Endothelial cell of umbilical vein (primary cell): ENCODE measurements at regions not wholly inside any gene's neighbourhood (a gene's known extent, or its start where the extent isn't known, plus 50 kb on each side); places are given as distances from the start of the nearest gene placed in this dataset.

Experiments used
- BruUV-seq: library from RNA; stranded (reverse); fragments of 400-500 nt; replicated peaks from 2 replicates; lab custom pipeline; 2021; lab: Mats Ljungman, UMichigan
- CTCF ChIA-PET: fragments of 300-600, 350-600 bp; sonication (Branson Sonifier 250); formaldehyde crosslinking; loops from one replicate; lab custom pipeline; 2021; ENCODE audit warnings: antibody characterized with exemption, inconsistent platforms; lab: Charles Lee
- POLR2A ChIA-PET: fragments of 300-600, 350-600 bp; sonication (Branson Sonifier 250); formaldehyde crosslinking; loops from one replicate; lab custom pipeline; 2021; ENCODE audit warnings: antibody characterized with exemption, inconsistent platforms; lab: Charles Lee
- DNase-seq: peaks from one replicate; pipeline ENCODE4 v3.0.0-alpha.2; 2011; ENCODE audit warnings: low read depth, low spot score
- FAIRE-seq: peaks from 2 replicates; lab custom pipeline; 2011; peaks lifted over from hg19 to GRCh38; lab: Jason Lieb, UNC
- H2AFZ ChIP-seq: 2 replicates; pipeline ENCODE4 v1.6.0; 2012; ENCODE audit warnings: low read depth, low read length, control low read depth, inconsistent platforms
- H3K27ac ChIP-seq: 2 replicates; pipeline ENCODE4 v1.5.1; 2011; ENCODE audit warnings: low read depth, mild to moderate bottlenecking, control low read depth, low read length, moderate library complexity; ENCODE audit not compliant: insufficient read depth
- H3K27me3 ChIP-seq, 2 experiments: 2 replicates each; pipeline versions ENCODE4 v1.6.0 to v1.6.1; 2011; ENCODE audit warnings: low read length in 2 of 2, mixed read lengths in 1 of 2; ENCODE audit not compliant: control insufficient read depth in 2 of 2, insufficient read depth in 2 of 2
- H3K36me3 ChIP-seq, 2 experiments: 2 replicates in 1 of 2; 3 replicates in 1 of 2; pipeline ENCODE4 v1.5.1; 2011; ENCODE audit warnings: low read length in 2 of 2, mild to moderate bottlenecking in 1 of 2, moderate library complexity in 1 of 2; ENCODE audit not compliant: control insufficient read depth in 2 of 2, insufficient read depth in 2 of 2; ENCODE audit errors: extremely low read depth in 1 of 2
- H3K4me1 ChIP-seq: 3 replicates; pipeline ENCODE4 v1.5.1; 2011; ENCODE audit warnings: mild to moderate bottlenecking, low read length; ENCODE audit not compliant: control insufficient read depth, insufficient read depth; ENCODE audit errors: extremely low read depth
- H3K4me2 ChIP-seq: 2 replicates; pipeline ENCODE4 v1.6.1; 2011; ENCODE audit warnings: low read length, control low read depth, mixed read lengths; ENCODE audit not compliant: insufficient read depth
- H3K4me3 ChIP-seq, 3 experiments: fragments of 200-600 bp in 1 of 3; sonication (generic), shearing (Covaris generic) in 1 of 3; replicated peaks in 1 of 3; 2 replicates each; pipeline ENCODE4 v1.5.1; 2011 to 2016; ENCODE audit warnings: control low read depth in 3 of 3, low read length in 3 of 3, mild to moderate bottlenecking in 2 of 3, inconsistent platforms in 1 of 3, low read depth in 1 of 3, moderate library complexity in 1 of 3; ENCODE audit not compliant: insufficient read depth in 1 of 3
- H3K79me2 ChIP-seq: 2 replicates; pipeline ENCODE4 v1.6.0; 2012; ENCODE audit warnings: low read length, inconsistent platforms; ENCODE audit not compliant: control insufficient read depth, insufficient read depth
- H3K9ac ChIP-seq: replicated peaks from 2 replicates; pipeline ENCODE3; 2011; ENCODE audit warnings: low read length, control low read depth; ENCODE audit not compliant: insufficient read depth; ENCODE audit errors: extremely low read depth
- H3K9me1 ChIP-seq: replicated peaks from 3 replicates; pipeline ENCODE4 v1.6.0; 2011; ENCODE audit warnings: mild to moderate bottlenecking, low read length; ENCODE audit not compliant: control insufficient read depth, insufficient read depth; ENCODE audit errors: extremely low read depth
- H3K9me3 ChIP-seq: replicated peaks from 2 replicates; pipeline ENCODE4 v1.5.1; 2012; ENCODE audit warnings: low read length, inconsistent platforms; ENCODE audit not compliant: control insufficient read depth, insufficient read depth
- H4K20me1 ChIP-seq: replicated peaks from 2 replicates; pipeline ENCODE3; 2011; ENCODE audit warnings: mild to moderate bottlenecking, low read length; ENCODE audit not compliant: control insufficient read depth, insufficient read depth; ENCODE audit errors: extremely low read depth
- CTCF ChIP-seq, 2 donors: IDR thresholded peaks; 1 replicate in 1 of 2; 2 replicates in 1 of 2; pipeline ENCODE4 v1.5.1; 2011; ENCODE audit warnings: low read length in 2 of 2, mild to moderate bottlenecking in 2 of 2, moderate library complexity in 2 of 2, control low read depth in 1 of 2, inconsistent platforms in 1 of 2, low read depth in 1 of 2; ENCODE audit not compliant: insufficient read depth in 1 of 2; ENCODE audit errors: extremely low read depth in 1 of 2
- EZH2 ChIP-seq: IDR thresholded peaks from 2 replicates; pipeline ENCODE4 v1.6.1; 2012; ENCODE audit warnings: borderline replicate concordance, low read depth, mild to moderate bottlenecking, moderate library complexity, low read length, inconsistent platforms; ENCODE audit not compliant: severe bottlenecking
- FOS ChIP-seq: IDR thresholded peaks from 2 replicates; pipeline ENCODE4 v1.6.1; 2011; ENCODE audit warnings: mild to moderate bottlenecking, low read length, moderate library complexity, borderline replicate concordance; ENCODE audit not compliant: insufficient read depth
- GATA2 ChIP-seq: IDR thresholded peaks from 2 replicates; pipeline ENCODE4 v1.7.0; 2011; ENCODE audit warnings: low read depth, mild to moderate bottlenecking, moderate library complexity, mixed read lengths, low read length; ENCODE audit not compliant: insufficient read length, insufficient read depth
- JUN ChIP-seq: IDR thresholded peaks from 2 replicates; pipeline ENCODE4 v1.6.1; 2011; ENCODE audit warnings: borderline replicate concordance, low read depth; ENCODE audit not compliant: insufficient read length, insufficient read depth
- MAX ChIP-seq: IDR thresholded peaks from 2 replicates; pipeline ENCODE4 v1.6.1; 2011; ENCODE audit not compliant: insufficient read depth, insufficient read length
- MYC ChIP-seq: IDR thresholded peaks from one replicate; pipeline ENCODE4 v1.6.1; 2011; ENCODE audit warnings: mild to moderate bottlenecking, low read depth, low read length
- POLR2A ChIP-seq: IDR thresholded peaks from 2 replicates; pipeline ENCODE4 v1.6.1; 2012; ENCODE audit warnings: low read depth, mild to moderate bottlenecking, control low read depth, low read length
- POLR2AphosphoS5 ChIP-seq: IDR thresholded peaks from 2 replicates; pipeline ENCODE4 v1.6.1; 2012; ENCODE audit warnings: low read depth, mild to moderate bottlenecking, control low read depth, low read length, moderate library complexity; ENCODE audit not compliant: insufficient read depth
- dilution Hi-C: fragments of 300-500 bp; cut with MboI; formaldehyde crosslinking; loops from one replicate; pipeline ENCODE4 v1.15.0; 2019; ENCODE audit warnings: low sequenced_read_pairs; ENCODE audit not compliant: extremely low pct_ligation_motif_present
- intact Hi-C: fragments of 100-400 bp; cut with micrococcal nuclease; formaldehyde crosslinking; loops from one replicate; pipeline ENCODE4 v1.10.0; 2022

- H3K9me1 ChIP-seq, result no peaks in the 10 kb centered on the region
- no peaks in the 10 kb centered on the region for H4K20me1 ChIP-seq
- H3K4me3 ChIP-seq, result no peak overlapping the region
- H3K79me2 ChIP-seq, result no peaks in the 10 kb centered on the region
- H3K4me2 ChIP-seq, result no peak overlapping the region
- no peak overlapping the region for H3K27ac ChIP-seq
- H2AFZ ChIP-seq, result no peak overlapping the region
- CTCF ChIA-PET, result no interaction called here
- no TSS peak for BruUV-seq
- POLR2A ChIA-PET, result no interaction called here
- no peaks in the 10 kb centered on the region for H3K36me3 ChIP-seq
- FAIRE-seq (no peak), DNase-seq (no peak)
- H3K27me3 ChIP-seq, result no peaks in the 10 kb centered on the region
- no peak for TF ChIP-seq POLR2AphosphoS5
- no peak for TF ChIP-seq JUN
- TF ChIP-seq CTCF (IDR thresholded peaks at IDR 0.05; ENCODE audit: extremely low read depth in 1 of 2, insufficient read depth in 1 of 2, low read depth in 1 of 2, low read length in 2 of 2), result no peak
- no peak for TF ChIP-seq MAX
- TF ChIP-seq MYC, result no peak
- dilution Hi-C loops (no loop called here), intact Hi-C loops (no loop called here)
- no peaks in the 10 kb centered on the region for H3K4me1 ChIP-seq
- no peak overlapping the region for H3K9ac ChIP-seq
- H3K9me3 ChIP-seq, result no peaks in the 10 kb centered on the region
Observed at GRCh38 chr4:123215536-123215935, 181.1 kb upstream of the SPRY1 start.

DNA sequence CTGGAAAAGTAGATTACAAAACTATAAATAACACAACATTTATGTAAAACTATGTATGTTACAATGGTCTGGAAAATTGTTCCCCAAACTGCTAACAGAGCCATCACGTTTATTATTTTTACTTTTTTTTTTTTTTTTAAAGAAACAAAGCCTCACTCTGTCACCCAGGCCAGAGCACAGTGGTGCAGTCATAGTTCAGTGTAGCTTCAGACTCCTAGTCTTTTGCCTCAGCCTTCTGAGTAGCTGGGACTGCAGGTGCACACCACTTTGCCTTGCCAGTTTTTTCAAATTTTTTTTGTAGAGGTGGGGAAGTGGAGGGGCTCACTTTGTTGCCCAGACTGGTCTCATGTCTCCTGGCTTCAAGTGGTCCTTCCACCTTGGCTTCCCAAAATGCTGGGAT is 180.1 kb upstream of the SPRY1 start:
- TF ChIP-seq EZH2 (no peak), POLR2AphosphoS5 (no peak), MYC (no peak), CTCF (IDR thresholded peaks at IDR 0.05; ENCODE audit: extremely low read depth in 1 of 2, insufficient read depth in 1 of 2, low read depth in 1 of 2, low read length in 2 of 2) (no peak), JUN (no peak), MAX (no peak), GATA2 (no peak), POLR2A (no peak), FOS (no peak)
- no peaks in the 10 kb centered on the region for H3K79me2 ChIP-seq
- H2AFZ ChIP-seq, result no peak overlapping the region
- DNase-seq (no peak), FAIRE-seq (no peak)
- ChIA-PET POLR2A (no interaction called here), CTCF (no interaction called here)
- intact Hi-C loops, result no loop called here
- H3K9ac ChIP-seq, result no peak overlapping the region
- no peaks in the 10 kb centered on the region for H3K4me1 ChIP-seq
- H3K9me3 ChIP-seq, result no peaks in the 10 kb centered on the region
- no peaks in the 10 kb centered on the region for H3K36me3 ChIP-seq
- no TSS peak for BruUV-seq
- H3K27me3 ChIP-seq, result no peaks in the 10 kb centered on the region
- dilution Hi-C loops, result no loop called here
- no peaks in the 10 kb centered on the region for H4K20me1 ChIP-seq
- H3K9me1 ChIP-seq, result no peaks in the 10 kb centered on the region
- H3K27ac ChIP-seq, result no peak overlapping the region
- no peak overlapping the region for H3K4me3 ChIP-seq
- H3K4me2 ChIP-seq, result no peak overlapping the region
